T1000 (cell line): ENCODE measurements at regions not wholly inside any gene's neighbourhood (a gene's known extent, or its start where the extent isn't known, plus 50 kb on each side); places are given as distances from the start of the nearest gene placed in this dataset.

Experiments
- DNase-seq: peaks from one replicate; lab custom pipeline; 2025; ENCODE audit warnings: mixed read lengths; lab: John Stamatoyannopoulos, UW

- no peak for DNase-seq
These were observed 621.5 kb upstream of the BTBD3 start for GRCh38 chr20:11296221-11296620.

DNA sequence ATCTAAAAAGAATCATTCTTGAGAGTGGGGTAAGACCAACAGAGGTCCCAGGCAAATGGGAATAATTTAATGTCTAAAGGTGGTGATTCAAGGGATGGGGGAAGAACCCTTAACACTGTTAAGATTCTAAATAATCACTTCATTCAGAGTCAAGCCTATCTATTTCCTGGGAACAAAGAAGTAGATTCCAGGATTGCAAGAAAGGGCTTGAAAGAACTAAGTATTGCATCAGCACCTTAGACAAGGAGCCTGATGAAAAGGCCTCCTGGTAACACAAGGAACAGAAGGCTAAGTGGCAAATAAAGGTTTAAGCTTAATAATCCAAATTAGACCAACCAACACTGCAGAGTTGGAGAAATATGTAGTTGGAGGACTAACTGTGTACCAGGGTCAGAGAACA is 620.7 kb upstream of the BTBD3 start:
- DNase-seq: no peak

GRCh38 chr20:11301699-11302098 is 616.0 kb upstream of the BTBD3 start:
- DNase-seq: no peak

DNA sequence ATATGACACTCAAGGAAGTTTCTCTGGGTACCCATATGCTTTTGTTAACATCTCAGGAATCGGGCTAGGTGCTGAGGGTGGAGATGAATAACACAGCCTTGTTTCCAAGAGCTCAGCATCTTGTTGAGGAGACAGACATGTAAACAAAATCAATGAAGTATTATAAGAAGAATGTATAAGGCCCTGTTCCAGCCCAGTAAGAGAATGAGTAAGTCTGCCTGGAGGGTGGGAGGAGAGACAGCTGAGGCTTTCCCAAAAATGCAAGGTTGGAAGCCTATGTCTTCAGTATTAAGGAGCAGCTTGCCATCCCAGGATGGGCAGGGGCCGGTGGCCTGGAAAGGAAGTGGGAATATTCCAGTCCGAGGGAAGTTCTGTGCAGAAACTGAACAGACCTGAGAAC is 615.3 kb upstream of the BTBD3 start:
- DNase-seq: no peak

DNA sequence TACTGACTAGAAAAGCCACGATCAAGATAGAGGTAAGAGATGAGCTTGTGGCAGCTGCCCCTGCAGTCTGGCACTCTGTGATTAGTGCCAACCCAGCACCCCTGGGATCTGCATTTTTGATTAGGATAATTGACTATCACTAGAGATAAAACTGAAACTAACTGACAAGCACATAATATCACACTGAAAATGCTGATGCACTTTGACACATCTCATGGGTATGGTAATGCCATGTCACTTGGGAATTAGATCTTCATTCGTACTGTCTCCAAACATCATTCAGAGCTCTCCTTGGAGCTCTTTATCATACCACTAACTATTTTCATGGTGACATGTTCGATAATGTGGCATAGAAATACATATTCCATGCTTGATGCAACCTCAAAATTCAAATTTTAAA is 612.9 kb upstream of the BTBD3 start:
- DNase-seq: no peak

DNA sequence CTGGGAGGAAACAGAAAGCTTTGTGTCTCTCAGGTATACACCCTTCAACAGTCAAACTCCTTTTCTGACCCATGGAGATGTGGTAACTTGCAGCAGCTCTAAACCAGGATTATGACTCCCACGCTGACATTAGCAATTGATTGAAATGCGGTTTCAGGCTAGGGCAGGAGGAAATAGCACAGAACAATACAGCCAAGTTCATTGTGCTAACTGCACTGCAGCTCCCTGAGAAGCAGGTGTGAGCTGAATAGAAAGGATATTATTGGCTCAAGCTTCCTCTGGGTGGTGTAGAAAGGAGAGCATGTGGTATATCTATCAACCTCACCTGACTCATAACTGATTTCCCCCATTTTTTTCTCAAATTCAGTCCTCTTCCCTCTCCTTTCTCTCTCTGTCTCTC is 612.3 kb upstream of the BTBD3 start:
- no peak for DNase-seq

DNA sequence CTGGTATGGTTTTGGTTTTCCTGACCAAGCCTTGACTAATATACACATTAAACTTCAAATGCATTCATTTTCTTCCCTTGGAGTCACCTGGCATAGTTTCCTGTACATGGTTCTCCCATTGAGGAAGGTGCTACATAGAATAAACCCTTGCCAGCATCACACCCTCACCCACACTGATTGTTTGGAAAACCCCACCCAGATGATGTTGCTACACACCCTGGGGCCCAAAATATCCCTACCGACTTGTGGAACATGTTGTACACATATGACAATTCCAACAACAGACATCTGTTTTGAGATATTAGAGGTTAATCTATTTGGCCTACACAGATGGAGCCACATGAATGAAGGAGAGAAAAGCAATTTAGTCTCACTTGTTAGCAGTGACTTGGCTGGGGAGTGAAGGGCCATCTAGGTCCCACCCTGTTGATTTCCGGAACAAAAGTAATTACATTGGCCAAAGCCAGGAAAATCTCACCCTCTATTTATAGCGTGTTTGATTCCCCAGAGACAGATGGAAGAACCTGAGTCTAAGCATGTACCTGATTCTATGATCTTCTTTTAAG is 606.0 kb upstream of the BTBD3 start:
- DNase-seq: no peak

- DNase-seq: no peak
These were observed 602.2 kb upstream of the BTBD3 start for GRCh38 chr20:11315525-11315924.

- no peak for DNase-seq
These were observed 601.4 kb upstream of the BTBD3 start for GRCh38 chr20:11316244-11316643.

DNA sequence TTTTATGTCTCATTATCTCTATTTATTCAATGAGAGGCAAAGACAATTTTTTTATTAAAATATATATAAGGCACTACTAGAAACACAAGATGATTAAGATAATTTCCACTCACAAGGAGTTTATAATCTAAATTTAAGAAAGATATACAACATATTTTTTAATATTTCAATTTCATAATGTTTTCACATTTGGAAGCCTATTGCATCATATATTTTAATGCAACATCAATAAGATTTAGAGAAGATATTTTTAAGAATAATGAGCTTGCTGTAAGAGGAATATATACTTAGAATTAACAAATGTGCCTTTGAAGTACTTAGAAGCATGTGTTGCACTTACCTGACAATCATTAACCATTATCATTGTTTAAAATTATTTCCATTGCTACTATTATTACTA is 597.7 kb upstream of the BTBD3 start:
- no peak for DNase-seq

DNA sequence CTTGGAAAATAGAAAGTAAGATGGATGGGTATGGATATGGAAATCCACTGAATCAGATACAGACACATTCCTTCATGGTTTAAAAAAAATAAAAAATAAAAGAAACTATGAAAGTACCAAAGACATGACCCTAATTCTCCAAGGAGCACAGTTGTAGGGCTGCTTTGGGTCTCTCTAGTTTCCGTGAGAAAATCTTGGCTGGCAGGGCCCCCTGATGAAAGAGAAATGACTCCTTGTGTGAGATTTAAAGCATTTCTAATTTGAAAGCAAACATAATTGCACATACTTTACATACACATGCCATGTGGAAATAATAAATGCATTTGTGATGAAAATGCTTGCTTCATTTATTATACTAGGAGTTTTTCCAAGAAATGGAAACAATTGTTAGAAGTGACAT is 593.9 kb upstream of the BTBD3 start:
- DNase-seq: no peak

DNA sequence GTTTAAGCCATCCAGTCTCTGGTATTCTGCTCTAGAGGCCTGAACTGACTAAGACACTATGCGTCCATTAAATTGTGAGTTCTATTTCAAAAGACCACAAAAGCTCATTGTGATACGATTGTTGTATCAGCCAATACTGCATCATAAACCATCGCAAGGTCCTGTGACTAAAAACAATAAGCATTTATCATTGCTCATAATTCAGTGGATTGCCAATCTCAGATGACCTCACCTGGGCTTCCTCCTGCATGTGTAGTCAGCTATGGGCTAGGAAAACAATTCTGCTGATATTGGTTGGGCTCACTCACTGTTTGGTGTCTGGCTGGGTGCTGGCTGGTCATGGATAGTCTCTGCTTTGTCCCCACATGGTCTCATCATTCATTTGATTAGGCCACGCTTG is 592.7 kb upstream of the BTBD3 start:
- DNase-seq: no peak

DNA sequence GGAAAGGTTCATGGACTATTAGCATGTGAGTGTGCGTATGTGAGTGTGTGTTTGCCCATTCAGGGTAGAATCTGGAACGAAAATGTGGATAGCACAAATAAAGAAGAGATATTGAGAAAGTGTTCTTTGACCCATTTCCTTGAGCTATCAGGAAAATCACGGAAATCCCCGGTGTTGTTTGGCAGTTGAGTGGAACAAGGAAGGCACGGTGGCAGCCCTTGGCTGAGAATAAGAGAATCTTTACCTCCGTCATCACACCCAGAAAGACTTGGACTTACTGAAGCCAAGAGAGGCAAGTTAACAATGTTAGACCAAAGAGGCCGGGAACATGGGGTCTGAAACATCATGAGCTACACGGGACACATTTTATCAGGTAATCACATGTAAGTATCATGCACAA is 588.9 kb upstream of the BTBD3 start:
- no peak for DNase-seq

DNA sequence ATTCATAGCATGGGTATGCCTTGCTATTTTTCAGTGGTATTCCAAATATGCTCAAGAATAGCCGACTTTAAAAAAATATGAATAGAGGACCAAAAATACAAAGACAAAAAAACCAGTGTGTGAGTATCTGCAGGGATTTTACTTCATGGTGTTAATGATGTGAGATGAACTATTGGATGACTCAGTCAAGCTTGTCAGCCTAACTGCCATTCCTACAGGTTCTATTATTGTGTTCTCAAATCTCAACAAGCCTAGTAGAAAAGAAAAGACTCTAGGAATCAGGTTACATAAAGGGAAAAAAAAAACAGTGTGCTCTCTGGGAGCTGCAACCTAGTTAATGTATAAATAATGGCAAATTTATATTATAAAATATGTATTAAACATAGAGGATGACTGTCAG is 588.4 kb upstream of the BTBD3 start:
- DNase-seq: no peak

DNA sequence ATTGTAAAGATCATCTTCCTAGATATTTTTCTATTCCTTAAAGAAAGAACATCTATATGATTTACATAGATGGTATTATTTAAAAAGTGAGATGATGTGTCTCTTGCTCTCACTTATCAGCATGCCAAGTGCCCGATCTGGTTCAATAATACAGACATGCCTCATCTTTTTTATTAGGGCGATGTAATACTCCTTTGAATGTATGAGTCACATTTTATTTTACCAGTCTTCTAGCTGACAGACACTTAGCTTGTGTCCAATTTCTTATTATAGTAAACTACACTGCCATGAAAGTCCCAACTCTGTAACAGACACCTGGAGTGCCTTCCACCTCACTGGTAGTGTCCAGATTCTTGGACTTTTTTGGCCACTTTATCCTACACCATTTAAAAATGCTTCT is 586.6 kb upstream of the BTBD3 start:
- no peak for DNase-seq

DNA sequence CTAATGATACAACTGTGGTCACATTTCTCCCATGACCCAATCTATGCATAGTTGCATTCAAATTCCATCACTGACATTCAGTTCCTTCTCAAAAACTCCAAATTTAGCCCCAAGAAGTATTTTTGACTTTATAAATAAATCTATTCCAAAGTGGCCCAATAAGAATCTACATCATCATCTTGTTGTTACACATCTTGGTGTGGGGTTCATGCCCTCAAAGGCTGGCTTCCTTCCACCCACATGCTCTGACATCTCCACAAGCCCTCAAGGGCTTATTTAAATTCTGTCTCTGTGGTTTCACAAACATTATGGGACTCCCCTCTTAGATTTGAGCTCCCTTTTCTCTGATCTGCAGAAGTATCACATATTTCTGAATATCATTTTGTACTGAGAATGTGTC is 585.3 kb upstream of the BTBD3 start:
- DNase-seq: no peak

DNA sequence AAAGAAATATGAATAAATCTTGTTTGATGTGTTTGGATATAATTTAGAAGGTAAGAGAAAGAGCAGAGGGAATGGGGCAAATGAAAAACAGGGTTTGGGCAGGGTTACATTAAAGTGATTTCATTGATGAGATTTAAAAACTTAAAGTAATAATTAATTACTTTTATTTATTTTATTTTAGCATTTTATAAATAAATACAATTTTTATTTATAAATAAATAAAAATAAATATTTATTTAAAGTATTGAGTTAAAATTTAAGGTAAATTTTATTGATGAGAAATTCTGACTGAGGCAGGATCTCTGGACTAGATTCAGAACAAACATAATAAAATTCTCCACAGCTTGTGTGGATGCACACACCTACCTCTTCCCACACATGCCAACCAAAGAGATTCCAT is 584.1 kb upstream of the BTBD3 start:
- DNase-seq: no peak

DNA sequence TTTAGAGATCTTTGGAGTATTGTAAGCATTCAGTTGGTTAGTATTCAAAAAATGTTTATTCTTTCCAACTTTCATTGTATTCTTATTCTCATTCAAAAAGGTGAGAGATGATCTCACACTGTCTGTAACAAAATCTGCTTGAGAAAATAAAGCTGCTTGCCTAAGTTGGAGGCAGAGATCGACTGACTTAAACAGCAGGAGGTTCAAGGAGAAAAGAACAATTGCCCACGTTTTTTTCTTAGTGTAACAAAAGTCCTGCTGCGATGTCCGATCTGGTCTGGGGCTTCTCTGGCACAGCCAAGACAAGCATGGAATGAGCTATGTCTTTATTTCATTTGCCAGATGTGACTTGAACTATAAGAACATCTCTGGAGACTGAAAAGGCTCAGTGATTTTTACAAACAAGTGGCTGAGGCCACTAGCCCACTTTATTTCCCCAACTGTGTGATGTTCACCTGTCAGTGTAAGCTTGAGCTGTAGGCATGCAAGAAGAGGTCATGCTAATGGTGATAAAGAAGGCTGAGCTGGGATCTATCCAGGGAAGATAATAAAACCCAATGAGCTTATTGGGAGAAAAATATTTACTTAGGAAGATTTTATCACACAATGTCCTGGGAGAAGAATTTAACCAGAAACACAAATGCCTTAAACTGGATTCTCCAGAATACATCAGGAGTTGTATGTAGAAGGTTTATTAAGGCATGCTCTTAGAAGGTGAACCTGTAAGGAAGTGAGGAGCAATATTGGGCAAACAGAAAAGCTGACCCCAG is 580.1 kb upstream of the BTBD3 start:
- no peak for DNase-seq

GRCh38 chr20:11338496-11339306 is 579.0 kb upstream of the BTBD3 start:
- no peak for DNase-seq

- DNase-seq: no peak
These were observed 572.8 kb upstream of the BTBD3 start for GRCh38 chr20:11344939-11345338.

GRCh38 chr20:11347738-11348137 is 570.0 kb upstream of the BTBD3 start:
- no peak for DNase-seq

- no peak for DNase-seq
These were observed 567.3 kb upstream of the BTBD3 start for GRCh38 chr20:11350126-11351005.
